HepG2 (cell line): ENCODE measurements at regions not wholly inside any gene's neighbourhood (a gene's known extent, or its start where the extent isn't known, plus 50 kb on each side); places are given as distances from the start of the nearest gene placed in this dataset.

Experiments
- AKNA ChIP-seq: sonication (generic); formaldehyde crosslinking; IDR thresholded peaks from 2 replicates; pipeline ENCODE4 v1.4.0; 2020; ENCODE audit warnings: missing genetic modification reagents, borderline replicate concordance
- ARID3A ChIP-seq: IDR thresholded peaks from 2 replicates; pipeline ENCODE4 v1.6.1; 2012; ENCODE audit warnings: low read depth, low read length, improper control_type of control experiment
- CREM ChIP-seq, 2 experiments: sonication (generic) in 1 of 2; formaldehyde crosslinking in 1 of 2; IDR thresholded peaks; 2 replicates each; pipeline versions ENCODE4 v1.4.0 to v1.6.1; 2016 to 2020; ENCODE audit warnings: antibody characterized with exemption in 1 of 2, mild to moderate bottlenecking in 1 of 2, missing genetic modification reagents in 1 of 2
- HCFC1 ChIP-seq: fragments of 150-350 bp; IDR thresholded peaks from 2 replicates; pipeline ENCODE4 v1.6.1; 2014; ENCODE audit warnings: low read depth, low read length
- ISL2 ChIP-seq: sonication (generic); formaldehyde crosslinking; IDR thresholded peaks from 2 replicates; pipeline ENCODE4 v1.5.0; 2020; ENCODE audit warnings: missing genetic modification reagents
- KDM6A ChIP-seq: IDR thresholded peaks from 2 replicates; pipeline ENCODE4 v1.6.1; 2016; ENCODE audit warnings: low read depth
- KLF11 ChIP-seq: IDR thresholded peaks from 2 replicates; pipeline ENCODE4 v1.6.1; 2016; ENCODE audit warnings: missing compliant biosample characterization
- MEIS2 ChIP-seq: sonication (generic); formaldehyde crosslinking; IDR thresholded peaks from 2 replicates; pipeline ENCODE4 v1.9.0; 2021; ENCODE audit warnings: mild to moderate bottlenecking, missing genetic modification reagents
- RXRB ChIP-seq: IDR thresholded peaks from 2 replicates; pipeline ENCODE4 v1.6.1; 2016; ENCODE audit warnings: borderline replicate concordance, missing genetic modification reagents, missing compliant biosample characterization
- SIN3B ChIP-seq: fragments of 150-350 bp; IDR thresholded peaks from 2 replicates; pipeline ENCODE4 v1.6.1; 2014; ENCODE audit warnings: low read length
- TMF1 ChIP-seq: sonication (generic); formaldehyde crosslinking; IDR thresholded peaks from 2 replicates; pipeline ENCODE4 v1.8.1; 2022; ENCODE audit warnings: low read depth, missing genetic modification reagents
- XBP1 ChIP-seq: sonication (generic); formaldehyde crosslinking; IDR thresholded peaks from 2 replicates; pipeline ENCODE4 v1.5.0; 2020; ENCODE audit warnings: missing genetic modification reagents
- ZBTB1 ChIP-seq: sonication (generic); formaldehyde crosslinking; IDR thresholded peaks from 2 replicates; pipeline ENCODE4 v1.4.0; 2020; ENCODE audit warnings: missing genetic modification reagents, borderline replicate concordance
- ZBTB25 ChIP-seq: IDR thresholded peaks from 2 replicates; pipeline ENCODE4 v1.6.1; 2018; ENCODE audit warnings: missing genetic modification reagents
- ZNF24 ChIP-seq: fragments of 450-650 bp; IDR thresholded peaks from 2 replicates; pipeline ENCODE4 v1.6.1; 2017; ENCODE audit warnings: antibody characterized with exemption, mild to moderate bottlenecking
- ZNF343 ChIP-seq: sonication (generic); formaldehyde crosslinking; IDR thresholded peaks from 2 replicates; pipeline ENCODE4 v1.4.0; 2020; ENCODE audit warnings: mild to moderate bottlenecking, missing genetic modification reagents
- ZNF468 ChIP-seq: sonication (generic); formaldehyde crosslinking; IDR thresholded peaks from 2 replicates; pipeline ENCODE4 v1.8.0; 2022; ENCODE audit warnings: mild to moderate bottlenecking, moderate library complexity, missing genetic modification reagents
- ZNF557 ChIP-seq: sonication (generic); formaldehyde crosslinking; IDR thresholded peaks from 2 replicates; pipeline ENCODE4 v1.4.0; 2020; ENCODE audit warnings: missing genetic modification reagents
- ZNF564 ChIP-seq: sonication (generic); formaldehyde crosslinking; IDR thresholded peaks from 2 replicates; pipeline ENCODE4 v1.8.1; 2023; ENCODE audit warnings: mild to moderate bottlenecking, missing genetic modification reagents
- ZNF607 ChIP-seq: sonication (generic); formaldehyde crosslinking; IDR thresholded peaks from 2 replicates; pipeline ENCODE4 v1.5.1; 2020; ENCODE audit warnings: missing genetic modification reagents, mild to moderate bottlenecking, borderline replicate concordance
- ZNF850 ChIP-seq: sonication (generic); formaldehyde crosslinking; conservative IDR thresholded peaks from 2 replicates; pipeline ENCODE4 v1.9.0; 2021; ENCODE audit warnings: mild to moderate bottlenecking, missing genetic modification reagents
- ZSCAN25 ChIP-seq: sonication (generic); formaldehyde crosslinking; IDR thresholded peaks from 2 replicates; pipeline ENCODE4 v1.8.0; 2022; ENCODE audit warnings: mild to moderate bottlenecking, missing genetic modification reagents
- TF ChIP-seq, protein P1 (sequence below): sonication (generic); formaldehyde crosslinking; IDR thresholded peaks from 2 replicates; pipeline ENCODE4 v1.5.0; 2020; ENCODE audit warnings: mild to moderate bottlenecking, missing genetic modification reagents, moderate library complexity

DNA sequence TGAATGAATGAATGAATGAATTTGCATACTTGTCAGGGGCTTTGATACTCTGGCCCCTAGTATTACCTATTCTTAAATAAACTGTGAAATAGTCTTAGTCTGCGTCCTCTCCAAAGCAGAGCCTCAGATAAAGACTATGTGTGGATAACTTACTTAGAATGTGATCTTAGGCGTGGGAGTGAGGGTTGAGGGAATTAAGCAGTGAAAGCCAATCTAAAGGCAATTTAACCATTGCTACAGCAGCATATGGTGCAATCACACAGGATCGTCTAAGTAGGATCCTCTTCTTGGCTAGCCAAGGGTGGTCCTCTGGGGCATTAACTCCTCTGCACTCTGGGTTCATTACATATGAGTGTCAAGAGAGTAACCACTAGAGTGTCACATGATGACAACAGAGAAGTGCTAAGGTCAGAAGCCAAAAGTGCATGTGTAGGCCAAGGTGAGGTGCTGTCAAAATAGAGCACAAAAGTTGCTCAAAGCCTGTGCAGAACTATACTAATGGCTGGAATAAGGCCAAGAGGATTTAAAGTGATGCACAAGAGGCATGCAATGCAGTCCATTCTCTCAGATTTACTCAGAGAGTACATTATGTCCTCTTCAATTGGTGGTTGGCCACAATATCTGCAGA, 274.4 kb upstream of the SEMA6A start (continued):
- TF ChIP-seq ZBTB1 = no peak
- TF ChIP-seq ZNF564 (CRISPR knock-in tag) = no peak
- no peak for TF ChIP-seq ZNF607
- 0 out of 2 replicates have a peak, but pooled peaks have one; percentile 46 for TF ChIP-seq ZNF24
- TF ChIP-seq SIN3B = no peak
- TF ChIP-seq AKNA (CRISPR knock-in tag) = no peak
- TF ChIP-seq, protein P1, sequence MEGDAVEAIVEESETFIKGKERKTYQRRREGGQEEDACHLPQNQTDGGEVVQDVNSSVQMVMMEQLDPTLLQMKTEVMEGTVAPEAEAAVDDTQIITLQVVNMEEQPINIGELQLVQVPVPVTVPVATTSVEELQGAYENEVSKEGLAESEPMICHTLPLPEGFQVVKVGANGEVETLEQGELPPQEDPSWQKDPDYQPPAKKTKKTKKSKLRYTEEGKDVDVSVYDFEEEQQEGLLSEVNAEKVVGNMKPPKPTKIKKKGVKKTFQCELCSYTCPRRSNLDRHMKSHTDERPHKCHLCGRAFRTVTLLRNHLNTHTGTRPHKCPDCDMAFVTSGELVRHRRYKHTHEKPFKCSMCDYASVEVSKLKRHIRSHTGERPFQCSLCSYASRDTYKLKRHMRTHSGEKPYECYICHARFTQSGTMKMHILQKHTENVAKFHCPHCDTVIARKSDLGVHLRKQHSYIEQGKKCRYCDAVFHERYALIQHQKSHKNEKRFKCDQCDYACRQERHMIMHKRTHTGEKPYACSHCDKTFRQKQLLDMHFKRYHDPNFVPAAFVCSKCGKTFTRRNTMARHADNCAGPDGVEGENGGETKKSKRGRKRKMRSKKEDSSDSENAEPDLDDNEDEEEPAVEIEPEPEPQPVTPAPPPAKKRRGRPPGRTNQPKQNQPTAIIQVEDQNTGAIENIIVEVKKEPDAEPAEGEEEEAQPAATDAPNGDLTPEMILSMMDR = no peak
- no peak for TF ChIP-seq HCFC1
- TF ChIP-seq ZNF468 (CRISPR knock-in tag) = no peak
- TF ChIP-seq TMF1 = no peak
- no peak for TF ChIP-seq MEIS2 (CRISPR knock-in tag)
- TF ChIP-seq ARID3A = no peak
- no peak for TF ChIP-seq KLF11 (CRISPR knock-in tag)
- TF ChIP-seq ZNF557 (CRISPR knock-in tag) = no peak
- no peak for TF ChIP-seq ZSCAN25
- TF ChIP-seq ZNF343 (CRISPR knock-in tag) = no peak
- TF ChIP-seq ZNF850 (CRISPR knock-in tag) = no peak
- no peak for TF ChIP-seq ZBTB25 (CRISPR knock-in tag)
- no peak for TF ChIP-seq KDM6A (CRISPR knock-in tag)
- 0 out of 2 replicates have a peak, but pooled peaks have one; percentile 26 for TF ChIP-seq ISL2 (CRISPR knock-in tag)
- TF ChIP-seq RXRB (CRISPR knock-in tag) = peak; percentile 76; the same call in 1 of the 2 replicates
- TF ChIP-seq XBP1 (CRISPR knock-in tag) = no peak
- 0 out of 2 replicates have a peak, but pooled peaks have one; percentile 9 for TF ChIP-seq CREM (IDR thresholded peaks at IDR 0.05)
- TF ChIP-seq CREM (CRISPR knock-in tag; IDR thresholded peaks at IDR 0.05) = no peak
